Lower leg skin (tissue), 3 donors: ENCODE measurements at regions not wholly inside any gene's neighbourhood (a gene's known extent, or its start where the extent isn't known, plus 50 kb on each side); places are given as distances from the start of the nearest gene placed in this dataset.

Experiments used
- CTCF ChIP-seq, 3 donors: fragments of 450-650 bp; IDR thresholded peaks; one replicate each; pipeline ENCODE4 v1.5.1; 2016; ENCODE audit warnings: antibody characterized with exemption in 3 of 3, mild to moderate bottlenecking in 3 of 3, moderate library complexity in 2 of 3
- POLR2A ChIP-seq, 2 donors: fragments of 450-650 bp; IDR thresholded peaks; one replicate each; pipeline ENCODE4 v1.6.1; 2016 to 2017; ENCODE audit warnings: antibody characterized with exemption in 2 of 2, mild to moderate bottlenecking in 1 of 2, moderate library complexity in 1 of 2

DNA sequence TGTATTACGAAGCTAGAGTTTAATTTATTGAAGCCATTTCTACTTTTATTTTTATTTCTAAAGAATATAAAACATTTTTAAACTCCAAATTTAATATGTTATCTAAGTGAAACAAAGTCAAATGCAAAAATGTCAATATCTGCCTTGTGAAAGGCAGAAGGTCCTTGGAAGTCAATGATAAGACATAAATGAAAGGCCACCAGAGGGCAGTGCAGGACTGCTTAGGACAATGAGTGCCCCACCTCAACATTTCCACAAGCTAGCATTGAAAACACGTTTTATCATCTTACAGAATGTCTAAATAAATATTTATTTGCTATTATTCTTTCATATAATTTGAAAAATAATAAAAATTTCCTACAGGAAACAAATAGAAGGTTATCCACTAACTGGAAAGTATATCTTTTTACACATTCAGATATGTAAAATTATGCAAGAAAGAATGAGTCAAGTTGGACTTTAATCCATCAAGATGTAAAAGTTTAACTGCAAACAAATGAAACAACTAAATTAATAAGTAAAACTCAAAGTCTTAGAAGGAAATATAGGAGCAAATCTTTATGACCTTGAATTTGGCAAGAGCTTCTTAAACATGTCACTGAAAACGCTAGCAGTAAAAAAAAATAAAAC lies 140.1 kb upstream of the FMN2 start:
- TF ChIP-seq CTCF (IDR thresholded peaks at IDR 0.05) (no peak), POLR2A (IDR thresholded peaks at IDR 0.05) (no peak)
